Neuron (in vitro differentiated cells): ENCODE measurements at regions not wholly inside any gene's neighbourhood (a gene's known extent, or its start where the extent isn't known, plus 50 kb on each side); places are given as distances from the start of the nearest gene placed in this dataset.
A peak's percentile ranks its signal among the peaks of the same experiment; 100 is the strongest.

Experiments used
- H2AFZ ChIP-seq: one replicate; pipeline ENCODE4 v1.6.1; 2013; ENCODE audit warnings: low read depth, mild to moderate bottlenecking, inconsistent platforms, low read length, moderate library complexity
- H3K27me3 ChIP-seq: one replicate; pipeline ENCODE4 v1.6.1; 2013; ENCODE audit warnings: low read length; ENCODE audit not compliant: insufficient read depth
- H3K36me3 ChIP-seq: one replicate; pipeline ENCODE4 v1.6.1; 2013; ENCODE audit warnings: low read length; ENCODE audit not compliant: insufficient read depth
- H3K4me1 ChIP-seq: one replicate; pipeline ENCODE4 v1.6.1; 2013; ENCODE audit warnings: low read length; ENCODE audit not compliant: insufficient read depth
- H3K4me3 ChIP-seq: 2 replicates; pipeline ENCODE4 v1.5.1; 2013; ENCODE audit warnings: mild to moderate bottlenecking, low read length, moderate library complexity
- H3K9me3 ChIP-seq: one replicate; pipeline ENCODE4 v1.6.1; 2013; ENCODE audit warnings: low read length

- H3K9me3 ChIP-seq: no peaks in the 10 kb centered on the region
- no peaks in the 10 kb centered on the region for H3K4me1 ChIP-seq
- no peak overlapping the region for H2AFZ ChIP-seq
- no peaks in the 10 kb centered on the region for H3K36me3 ChIP-seq
- H3K27me3 ChIP-seq: no peaks in the 10 kb centered on the region
- H3K4me3 ChIP-seq: no peak overlapping the region
Observed at GRCh38 chr2:235240574-235240973, 253.3 kb upstream of the AGAP1 start.

- Histone ChIP-seq H3K4me3 (no peak overlapping the region), H3K36me3 (no peaks in the 10 kb centered on the region), H2AFZ (no peak overlapping the region), H3K4me1 (no peaks in the 10 kb centered on the region), H3K27me3 (no peaks in the 10 kb centered on the region), H3K9me3 (no peaks in the 10 kb centered on the region)
Observed at GRCh38 chr2:235244255-235245220, 249.3 kb upstream of the AGAP1 start.

- H3K36me3 ChIP-seq: no peaks in the 10 kb centered on the region
- H3K4me3 ChIP-seq: no peak overlapping the region
- H2AFZ ChIP-seq: no peak overlapping the region
- no peaks in the 10 kb centered on the region for H3K4me1 ChIP-seq
- no peaks in the 10 kb centered on the region for H3K27me3 ChIP-seq
- H3K9me3 ChIP-seq: no peaks in the 10 kb centered on the region
Observed at GRCh38 chr2:235247001-235247400, 246.8 kb upstream of the AGAP1 start.

GRCh38 chr2:235255693-235256092 lies 238.2 kb upstream of the AGAP1 start:
- Histone ChIP-seq H3K36me3 (no peaks in the 10 kb centered on the region), H3K4me1 (no peaks in the 10 kb centered on the region)

GRCh38 chr2:235257590-235257989 lies 236.3 kb upstream of the AGAP1 start:
- Histone ChIP-seq H3K4me3 (no peak overlapping the region), H3K27me3 (no peaks in the 10 kb centered on the region), H2AFZ (no peak overlapping the region), H3K4me1 (no peaks in the 10 kb centered on the region), H3K9me3 (no peaks in the 10 kb centered on the region), H3K36me3 (no peaks in the 10 kb centered on the region)

More at GRCh38 chr2:235255693-235256092, 238.2 kb upstream of the AGAP1 start:
- no peaks in the 10 kb centered on the region for H3K9me3 ChIP-seq
- no peaks in the 10 kb centered on the region for H3K27me3 ChIP-seq
- H2AFZ ChIP-seq: no peak overlapping the region
- H3K4me3 ChIP-seq: no peak overlapping the region

- Histone ChIP-seq H3K9me3 (no peaks in the 10 kb centered on the region), H2AFZ (no peak overlapping the region), H3K27me3 (no peaks in the 10 kb centered on the region), H3K36me3 (no peaks in the 10 kb centered on the region), H3K4me3 (no peak overlapping the region), H3K4me1 (peaks cover 9% of the 10 kb centered on the region)
Observed at GRCh38 chr2:235262750-235263149, 231.1 kb upstream of the AGAP1 start.

- Histone ChIP-seq H3K4me3 (peak overlapping the region; percentile 32), H3K4me1 (peaks cover 9% of the 10 kb centered on the region), H3K36me3 (no peaks in the 10 kb centered on the region), H3K27me3 (no peaks in the 10 kb centered on the region), H3K9me3 (no peaks in the 10 kb centered on the region), H2AFZ (peak overlapping the region; percentile 46)
Observed at GRCh38 chr2:235263205-235264120, 230.4 kb upstream of the AGAP1 start.

GRCh38 chr2:235264121-235264493 lies 229.7 kb upstream of the AGAP1 start:
- no peaks in the 10 kb centered on the region for H3K9me3 ChIP-seq
- peak overlapping the region; percentile 32 for H3K4me3 ChIP-seq
- no peaks in the 10 kb centered on the region for H3K27me3 ChIP-seq
- peak overlapping the region; percentile 46 for H2AFZ ChIP-seq
- H3K36me3 ChIP-seq: no peaks in the 10 kb centered on the region
- peaks cover 9% of the 10 kb centered on the region for H3K4me1 ChIP-seq

GRCh38 chr2:235264512-235264911 lies 229.3 kb upstream of the AGAP1 start:
- H3K4me1 ChIP-seq: peaks cover 9% of the 10 kb centered on the region
- no peak overlapping the region for H3K4me3 ChIP-seq
- no peaks in the 10 kb centered on the region for H3K9me3 ChIP-seq
- no peaks in the 10 kb centered on the region for H3K27me3 ChIP-seq
- H2AFZ ChIP-seq: no peak overlapping the region
- H3K36me3 ChIP-seq: no peaks in the 10 kb centered on the region

GRCh38 chr2:235265348-235265965 lies 228.4 kb upstream of the AGAP1 start:
- Histone ChIP-seq H3K27me3 (no peaks in the 10 kb centered on the region), H2AFZ (no peak overlapping the region), H3K36me3 (no peaks in the 10 kb centered on the region), H3K4me3 (no peak overlapping the region), H3K9me3 (no peaks in the 10 kb centered on the region), H3K4me1 (peaks cover 9% of the 10 kb centered on the region)

- H2AFZ ChIP-seq: no peak overlapping the region
- peaks cover 20% of the 10 kb centered on the region for H3K4me1 ChIP-seq
- H3K36me3 ChIP-seq: no peaks in the 10 kb centered on the region
- no peaks in the 10 kb centered on the region for H3K9me3 ChIP-seq
- no peaks in the 10 kb centered on the region for H3K27me3 ChIP-seq
- H3K4me3 ChIP-seq: no peak overlapping the region
Observed at GRCh38 chr2:235267251-235267650, 226.6 kb upstream of the AGAP1 start.

GRCh38 chr2:235268535-235268934 lies 225.3 kb upstream of the AGAP1 start:
- no peaks in the 10 kb centered on the region for H3K36me3 ChIP-seq
- H3K4me1 ChIP-seq: peaks cover 19% of the 10 kb centered on the region
- H3K4me3 ChIP-seq: no peak overlapping the region
- H2AFZ ChIP-seq: no peak overlapping the region
- H3K9me3 ChIP-seq: no peaks in the 10 kb centered on the region
- no peaks in the 10 kb centered on the region for H3K27me3 ChIP-seq

- peaks cover 11% of the 10 kb centered on the region for H3K4me1 ChIP-seq
- no peak overlapping the region for H2AFZ ChIP-seq
- H3K4me3 ChIP-seq: no peak overlapping the region
- no peaks in the 10 kb centered on the region for H3K9me3 ChIP-seq
- H3K36me3 ChIP-seq: no peaks in the 10 kb centered on the region
- H3K27me3 ChIP-seq: no peaks in the 10 kb centered on the region
Observed at GRCh38 chr2:235270291-235270690, 223.6 kb upstream of the AGAP1 start.
